ENCODE measurements at regions not wholly inside any gene's neighbourhood (a gene's known extent, or its start where the extent isn't known, plus 50 kb on each side); places are given as distances from the start of the nearest gene placed in this dataset.

- no peak for DNase-seq (ENCODE audit: low read depth)
Measured at GRCh38 chr5:142507531-142508372, 178.1 kb downstream of the FGF1 start.

- DNase-seq (ENCODE audit: low read depth) = no peak
Measured at GRCh38 chr5:142506756-142507155, 179.1 kb downstream of the FGF1 start.

- no peak for DNase-seq (ENCODE audit: low read depth)
Measured at GRCh38 chr5:142506046-142506445, 179.8 kb downstream of the FGF1 start.

GRCh38 chr5:142501890-142502289, 177.1 kb upstream of the SPRY4 start:
- DNase-seq (ENCODE audit: low read depth) = no peak

- DNase-seq (ENCODE audit: low read depth) = no peak
Measured at GRCh38 chr5:142500227-142500905, 175.5 kb upstream of the SPRY4 start.

- DNase-seq (ENCODE audit: low read depth) = no peak
Measured at GRCh38 chr5:142499591-142500226, 174.9 kb upstream of the SPRY4 start.

- DNase-seq (ENCODE audit: low read depth) = no peak
Measured at GRCh38 chr5:142498298-142498697, 173.5 kb upstream of the SPRY4 start.

GRCh38 chr5:142495531-142495930, 170.7 kb upstream of the SPRY4 start:
- DNase-seq (ENCODE audit: low read depth) = no peak

- DNase-seq (ENCODE audit: low read depth) = no peak
Measured at GRCh38 chr5:142493875-142494518, 169.2 kb upstream of the SPRY4 start.

- DNase-seq (ENCODE audit: low read depth) = no peak
Measured at GRCh38 chr5:142492781-142493281, 168.0 kb upstream of the SPRY4 start.

GRCh38 chr5:142491679-142492078, 166.9 kb upstream of the SPRY4 start:
- DNase-seq (ENCODE audit: low read depth) = no peak

- DNase-seq (ENCODE audit: low read depth) = no peak
Measured at GRCh38 chr5:142491270-142491669, 166.4 kb upstream of the SPRY4 start.

GRCh38 chr5:142486581-142486980, 161.8 kb upstream of the SPRY4 start:
- no peak for DNase-seq (ENCODE audit: low read depth)

GRCh38 chr5:142486020-142486419, 161.2 kb upstream of the SPRY4 start:
- DNase-seq (ENCODE audit: low read depth) = no peak

GRCh38 chr5:142484821-142485387, 160.1 kb upstream of the SPRY4 start:
- no peak for DNase-seq (ENCODE audit: low read depth)

- no peak for DNase-seq (ENCODE audit: low read depth)
Measured at GRCh38 chr5:142482207-142482606, 157.4 kb upstream of the SPRY4 start.

GRCh38 chr5:142481410-142481809, 156.6 kb upstream of the SPRY4 start:
- DNase-seq (ENCODE audit: low read depth) = no peak

GRCh38 chr5:142479854-142480519, 155.2 kb upstream of the SPRY4 start:
- no peak for DNase-seq (ENCODE audit: low read depth)

- DNase-seq (ENCODE audit: low read depth) = no peak
Measured at GRCh38 chr5:142479150-142479549, 154.3 kb upstream of the SPRY4 start.

GRCh38 chr5:142478113-142478512, 153.3 kb upstream of the SPRY4 start:
- DNase-seq (ENCODE audit: low read depth) = no peak

GRCh38 chr5:142475102-142475513, 150.3 kb upstream of the SPRY4 start:
- no peak for DNase-seq (ENCODE audit: low read depth)

Data from HS-27A (cell line).